ENCODE measurements at regions not wholly inside any gene's neighbourhood (a gene's known extent, or its start where the extent isn't known, plus 50 kb on each side); places are given as distances from the start of the nearest gene placed in this dataset.

GRCh38 chr20:19041787-19042186, 170.7 kb upstream of the SLC24A3 start:
- no peak overlapping the region for H3K27ac Mint-ChIP-seq
- Histone ChIP-seq H3K9me3 (ENCODE audit: low read depth) (no peaks in the 10 kb centered on the region), H4K20me1 (ENCODE audit: low read depth) (no peaks in the 10 kb centered on the region), H3K79me2 (ENCODE audit: low read depth) (no peaks in the 10 kb centered on the region), H3F3A (ENCODE audit: low read depth) (no peaks in the 10 kb centered on the region), H3K36me3 (no peaks in the 10 kb centered on the region), H3K9ac (no peak overlapping the region), H3K27ac (no peak overlapping the region), H3K4me2 (no peak overlapping the region), H2AFZ (replicated peaks) (no peak overlapping the region), H3K4me1 (peaks cover 7% of the 10 kb centered on the region), H3K27me3 (no peaks in the 10 kb centered on the region), H3K4me3 (no peak overlapping the region)
- H3K4me1 Mint-ChIP-seq: no peaks in the 10 kb centered on the region
- TF ChIP-seq EZH2 (IDR thresholded peaks at IDR 0.05) (no peak), EZH2phosphoT487 (IDR thresholded peaks at IDR 0.05) (no peak)
- TF ChIP-seq, protein P1, sequence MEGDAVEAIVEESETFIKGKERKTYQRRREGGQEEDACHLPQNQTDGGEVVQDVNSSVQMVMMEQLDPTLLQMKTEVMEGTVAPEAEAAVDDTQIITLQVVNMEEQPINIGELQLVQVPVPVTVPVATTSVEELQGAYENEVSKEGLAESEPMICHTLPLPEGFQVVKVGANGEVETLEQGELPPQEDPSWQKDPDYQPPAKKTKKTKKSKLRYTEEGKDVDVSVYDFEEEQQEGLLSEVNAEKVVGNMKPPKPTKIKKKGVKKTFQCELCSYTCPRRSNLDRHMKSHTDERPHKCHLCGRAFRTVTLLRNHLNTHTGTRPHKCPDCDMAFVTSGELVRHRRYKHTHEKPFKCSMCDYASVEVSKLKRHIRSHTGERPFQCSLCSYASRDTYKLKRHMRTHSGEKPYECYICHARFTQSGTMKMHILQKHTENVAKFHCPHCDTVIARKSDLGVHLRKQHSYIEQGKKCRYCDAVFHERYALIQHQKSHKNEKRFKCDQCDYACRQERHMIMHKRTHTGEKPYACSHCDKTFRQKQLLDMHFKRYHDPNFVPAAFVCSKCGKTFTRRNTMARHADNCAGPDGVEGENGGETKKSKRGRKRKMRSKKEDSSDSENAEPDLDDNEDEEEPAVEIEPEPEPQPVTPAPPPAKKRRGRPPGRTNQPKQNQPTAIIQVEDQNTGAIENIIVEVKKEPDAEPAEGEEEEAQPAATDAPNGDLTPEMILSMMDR (IDR thresholded peaks at IDR 0.05): no peak
- H3K27me3 Mint-ChIP-seq (ENCODE audit: insufficient read depth, low read depth): no peaks in the 10 kb centered on the region
- no peak overlapping the region for H3K4me3 Mint-ChIP-seq
- no peak for DNase-seq (ENCODE audit: low spot score)
- no peaks in the 10 kb centered on the region for H3K9me3 Mint-ChIP-seq
- H3K36me3 Mint-ChIP-seq: no peaks in the 10 kb centered on the region

- no peak overlapping the region for H2AFZ ChIP-seq (replicated peaks)
- H3K27ac ChIP-seq: no peak overlapping the region
- Mint-ChIP-seq H3K36me3 (no peaks in the 10 kb centered on the region), H3K4me3 (no peak overlapping the region), H3K4me1 (no peaks in the 10 kb centered on the region), H3K27me3 (ENCODE audit: insufficient read depth, low read depth) (no peaks in the 10 kb centered on the region), H3K27ac (no peak overlapping the region), H3K9me3 (no peaks in the 10 kb centered on the region)
- H3K4me1 ChIP-seq: peaks cover 7% of the 10 kb centered on the region
- TF ChIP-seq EZH2phosphoT487 (IDR thresholded peaks at IDR 0.05) (no peak), EZH2 (IDR thresholded peaks at IDR 0.05) (no peak)
- TF ChIP-seq, protein P1 (IDR thresholded peaks at IDR 0.05): no peak
- H3K9ac ChIP-seq: no peak overlapping the region
- H3K79me2 ChIP-seq (ENCODE audit: low read depth): no peaks in the 10 kb centered on the region
- no peak overlapping the region for H3K4me2 ChIP-seq
- DNase-seq (ENCODE audit: low spot score): no peak
- no peaks in the 10 kb centered on the region for H3K36me3 ChIP-seq
- H3F3A ChIP-seq (ENCODE audit: low read depth): no peaks in the 10 kb centered on the region
- no peaks in the 10 kb centered on the region for H3K27me3 ChIP-seq
- H3K4me3 ChIP-seq: no peak overlapping the region
- no peaks in the 10 kb centered on the region for H3K9me3 ChIP-seq (ENCODE audit: low read depth)
- no peaks in the 10 kb centered on the region for H4K20me1 ChIP-seq (ENCODE audit: low read depth)
Measured at GRCh38 chr20:19045371-19045770, 167.1 kb upstream of the SLC24A3 start.

DNA sequence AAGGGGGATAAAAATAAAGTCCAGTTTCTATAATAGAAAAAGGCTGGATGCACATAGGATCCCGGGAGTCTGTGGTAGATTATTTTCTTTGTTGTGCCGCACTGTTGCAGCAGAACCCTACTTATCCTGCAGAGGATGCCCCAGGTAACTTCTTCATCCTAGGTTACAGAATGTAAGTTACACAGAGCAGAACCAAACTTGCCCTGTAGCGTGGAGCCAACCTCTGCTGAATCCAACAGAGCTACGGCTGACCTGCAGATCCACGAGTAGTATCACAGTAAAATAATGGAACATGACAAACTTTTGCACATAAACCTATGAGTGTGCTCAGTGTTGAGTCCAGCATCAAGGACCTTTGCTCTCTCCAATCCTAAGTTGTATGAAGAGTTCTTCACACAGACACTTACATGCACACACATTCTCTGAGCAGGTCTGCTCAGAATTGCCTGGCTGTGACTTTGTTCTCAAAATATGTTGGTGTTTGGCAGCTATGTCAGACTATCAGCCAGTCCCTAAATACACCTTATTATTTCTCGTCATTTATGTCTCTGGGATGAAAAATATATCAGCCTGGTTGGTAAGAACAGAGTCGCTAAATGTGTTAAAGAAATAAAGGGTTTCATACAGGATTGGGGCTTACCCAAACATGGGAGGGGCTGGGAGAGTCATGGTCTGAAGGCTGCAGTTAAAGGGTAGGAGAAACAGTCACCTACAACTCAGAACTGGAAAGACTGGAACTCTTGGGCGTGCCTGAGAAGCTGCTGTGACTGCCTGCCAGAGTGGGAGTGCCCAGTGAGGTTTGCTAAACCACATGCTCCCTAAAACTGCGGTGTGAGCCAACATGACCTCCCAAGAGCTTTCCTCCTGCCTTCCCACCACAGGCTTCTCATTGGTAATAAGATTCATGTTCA, 165.1 kb upstream of the SLC24A3 start:
- TF ChIP-seq EZH2 (IDR thresholded peaks at IDR 0.05) (no peak), EZH2phosphoT487 (IDR thresholded peaks at IDR 0.05) (no peak)
- TF ChIP-seq, protein P1 (IDR thresholded peaks at IDR 0.05): no peak
- Mint-ChIP-seq H3K4me1 (no peaks in the 10 kb centered on the region), H3K4me3 (no peak overlapping the region), H3K36me3 (no peaks in the 10 kb centered on the region), H3K9me3 (no peaks in the 10 kb centered on the region), H3K27ac (no peak overlapping the region), H3K27me3 (ENCODE audit: insufficient read depth, low read depth) (peaks cover 5% of the 10 kb centered on the region)
- Histone ChIP-seq H3K9ac (no peak overlapping the region), H3K9me3 (ENCODE audit: low read depth) (no peaks in the 10 kb centered on the region), H2AFZ (replicated peaks) (no peak overlapping the region), H3F3A (ENCODE audit: low read depth) (no peaks in the 10 kb centered on the region), H3K4me2 (no peak overlapping the region), H3K4me3 (no peak overlapping the region), H4K20me1 (ENCODE audit: low read depth) (no peaks in the 10 kb centered on the region), H3K27ac (no peak overlapping the region), H3K36me3 (no peaks in the 10 kb centered on the region), H3K79me2 (ENCODE audit: low read depth) (no peaks in the 10 kb centered on the region), H3K27me3 (no peaks in the 10 kb centered on the region), H3K4me1 (no peaks in the 10 kb centered on the region)
- no peak for DNase-seq (ENCODE audit: low spot score)
